Natural killer cell (primary cell): ENCODE measurements at regions not wholly inside any gene's neighbourhood (a gene's known extent, or its start where the extent isn't known, plus 50 kb on each side); places are given as distances from the start of the nearest gene placed in this dataset.
"Not testable (repeated sequence)": the region's sequence is repeated elsewhere in the genome, so short reads cannot be mapped to it uniquely, and the experiment has no call there.

Experiments
- ATAC-seq, 3 donors: fragments of 150-1000 bp in 2 of 3; fragments of 200-7000 bp in 1 of 3; cut with Tn5 transposase; 1 replicate in 1 of 3; 2 replicates in 2 of 3; pipeline ENCODE4 v1.10.0; 2021; ENCODE audit warnings: mild to moderate bottlenecking in 2 of 3, moderate library complexity in 2 of 3
- DNase-seq, 2 donors: peaks; one replicate each; pipeline versions ENCODE4 v3.0.0 to v3.0.0-alpha.2; 2013 to 2021; ENCODE audit warnings: mixed read lengths in 1 of 2
- H3K27ac ChIP-seq: one replicate; pipeline ENCODE4 v1.5.1; 2013; ENCODE audit warnings: mild to moderate bottlenecking, low read length
- H3K27me3 ChIP-seq: one replicate; pipeline ENCODE4 v1.6.1; 2013; ENCODE audit warnings: low read length; ENCODE audit not compliant: control insufficient read depth, insufficient read depth
- H3K36me3 ChIP-seq: one replicate; pipeline ENCODE4 v1.6.1; 2013; ENCODE audit warnings: low read length; ENCODE audit not compliant: control insufficient read depth, insufficient read depth
- H3K4me1 ChIP-seq: one replicate; pipeline ENCODE4 v1.6.1; 2013; ENCODE audit warnings: low read length; ENCODE audit not compliant: control insufficient read depth, insufficient read depth
- H3K4me3 ChIP-seq: one replicate; pipeline ENCODE4 v1.5.1; 2013; ENCODE audit warnings: low read length
- H3K9me3 ChIP-seq: one replicate; pipeline ENCODE4 v1.6.1; 2013; ENCODE audit warnings: low read length; ENCODE audit not compliant: control insufficient read depth, insufficient read depth
- H3K27ac Mint-ChIP-seq, 2 donors: one replicate each; pipeline ENCODE4 v1.8.0; 2022; ENCODE audit warnings: mild to moderate bottlenecking in 2 of 2, mixed read lengths in 2 of 2, moderate library complexity in 1 of 2
- H3K27me3 Mint-ChIP-seq, 2 donors: one replicate each; pipeline ENCODE4 v1.8.0; 2022; ENCODE audit warnings: low read depth in 2 of 2, mixed read lengths in 2 of 2
- H3K36me3 Mint-ChIP-seq: one replicate; pipeline ENCODE4 v1.8.0; 2022; ENCODE audit warnings: mixed read lengths
- H3K4me1 Mint-ChIP-seq, 2 donors: one replicate each; pipeline ENCODE4 v1.8.0; 2022; ENCODE audit warnings: mixed read lengths in 2 of 2
- H3K4me3 Mint-ChIP-seq: one replicate; pipeline ENCODE4 v1.8.0; 2022; ENCODE audit warnings: mild to moderate bottlenecking, moderate library complexity, mixed read lengths
- H3K9me3 Mint-ChIP-seq, 2 donors: one replicate each; pipeline ENCODE4 v1.8.0; 2022; ENCODE audit warnings: mixed read lengths in 2 of 2
- WGBS: methylation state at CpG from one replicate; pipeline ENCODE4 v1.1.7; 2013; ENCODE audit warnings: missing lambda C conversion rate; ENCODE audit not compliant: insufficient coverage; 5-methylcytosine and 5-hydroxymethylcytosine counted together
- intact Hi-C: fragments of 100-400 bp; cut with micrococcal nuclease; formaldehyde crosslinking; loops from one replicate; pipeline ENCODE4 v1.14.2; 2022
- TF ChIP-seq, protein P1 (sequence below): fragments of 200-600 bp; IDR thresholded peaks from one replicate; pipeline ENCODE4 v1.8.0; 2022; ENCODE audit warnings: antibody characterized with exemption

DNA sequence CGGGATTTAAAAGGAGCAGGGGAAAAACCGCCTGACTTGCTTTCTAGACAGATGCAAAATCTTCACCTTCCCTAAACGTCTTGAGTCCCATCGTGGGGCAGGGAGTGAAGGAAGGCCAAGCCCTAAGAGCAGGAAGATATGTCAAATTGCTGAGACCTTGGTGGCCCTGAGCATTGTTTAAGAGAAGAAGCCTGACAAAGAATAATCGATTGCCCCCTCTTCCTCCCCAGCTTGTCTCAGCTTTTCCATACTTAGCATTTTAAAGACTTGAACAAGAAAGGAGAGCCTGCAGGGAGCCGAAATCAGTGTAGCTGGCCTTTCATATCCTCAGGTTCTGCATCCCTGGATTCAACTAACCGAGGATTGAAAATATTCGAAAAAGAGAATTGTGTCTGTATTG is 157.6 kb upstream of the DLX2 start:
- H3K27ac Mint-ChIP-seq, result no peak overlapping the region
- no peak overlapping the region for H3K4me3 Mint-ChIP-seq
- no peaks in the 10 kb centered on the region for H3K4me1 Mint-ChIP-seq
- TF ChIP-seq, protein P1, sequence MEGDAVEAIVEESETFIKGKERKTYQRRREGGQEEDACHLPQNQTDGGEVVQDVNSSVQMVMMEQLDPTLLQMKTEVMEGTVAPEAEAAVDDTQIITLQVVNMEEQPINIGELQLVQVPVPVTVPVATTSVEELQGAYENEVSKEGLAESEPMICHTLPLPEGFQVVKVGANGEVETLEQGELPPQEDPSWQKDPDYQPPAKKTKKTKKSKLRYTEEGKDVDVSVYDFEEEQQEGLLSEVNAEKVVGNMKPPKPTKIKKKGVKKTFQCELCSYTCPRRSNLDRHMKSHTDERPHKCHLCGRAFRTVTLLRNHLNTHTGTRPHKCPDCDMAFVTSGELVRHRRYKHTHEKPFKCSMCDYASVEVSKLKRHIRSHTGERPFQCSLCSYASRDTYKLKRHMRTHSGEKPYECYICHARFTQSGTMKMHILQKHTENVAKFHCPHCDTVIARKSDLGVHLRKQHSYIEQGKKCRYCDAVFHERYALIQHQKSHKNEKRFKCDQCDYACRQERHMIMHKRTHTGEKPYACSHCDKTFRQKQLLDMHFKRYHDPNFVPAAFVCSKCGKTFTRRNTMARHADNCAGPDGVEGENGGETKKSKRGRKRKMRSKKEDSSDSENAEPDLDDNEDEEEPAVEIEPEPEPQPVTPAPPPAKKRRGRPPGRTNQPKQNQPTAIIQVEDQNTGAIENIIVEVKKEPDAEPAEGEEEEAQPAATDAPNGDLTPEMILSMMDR, result no peak
- Histone ChIP-seq H3K4me3 (no peak overlapping the region), H3K27me3 (no peaks in the 10 kb centered on the region), H3K9me3 (no peaks in the 10 kb centered on the region), H3K27ac (no peak overlapping the region), H3K36me3 (no peaks in the 10 kb centered on the region), H3K4me1 (no peaks in the 10 kb centered on the region)
- no peak for DNase-seq
- H3K36me3 Mint-ChIP-seq, result no peaks in the 10 kb centered on the region
- intact Hi-C loops, result no loop called here
- peaks cover 0 to 3% of the 10 kb centered on the region in 2 donors for H3K27me3 Mint-ChIP-seq
- H3K9me3 Mint-ChIP-seq, result no peaks in the 10 kb centered on the region
- 81% methylated on average over 6 of the region's 8 CpGs for WGBS
- ATAC-seq, result no peak

DNA sequence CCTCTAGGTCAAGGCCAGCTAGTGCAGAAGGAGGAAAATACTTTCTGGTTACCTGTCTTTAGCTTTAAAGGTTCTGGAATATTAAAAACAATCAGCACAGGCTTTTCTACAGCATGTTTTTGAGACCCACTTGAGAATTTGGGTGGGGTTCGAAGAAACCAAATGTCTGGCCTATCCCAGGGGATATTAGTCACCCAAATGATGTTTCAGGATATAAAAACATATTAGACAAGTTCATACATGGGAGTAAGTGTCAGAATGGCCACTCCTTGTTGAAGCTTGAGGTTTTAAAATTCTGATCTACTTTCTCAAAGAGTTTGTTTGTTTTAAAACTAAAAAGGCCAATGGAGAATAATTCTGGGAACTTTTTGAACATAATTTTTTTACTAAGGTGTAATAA is 158.6 kb upstream of the DLX2 start:
- no peaks in the 10 kb centered on the region for H3K4me1 Mint-ChIP-seq
- ATAC-seq, result no peak
- no peak overlapping the region for H3K27ac Mint-ChIP-seq
- Histone ChIP-seq H3K27ac (no peak overlapping the region), H3K9me3 (no peaks in the 10 kb centered on the region), H3K4me1 (no peaks in the 10 kb centered on the region), H3K4me3 (no peak overlapping the region), H3K27me3 (no peaks in the 10 kb centered on the region), H3K36me3 (no peaks in the 10 kb centered on the region)
- H3K4me3 Mint-ChIP-seq, result no peak overlapping the region
- no peaks in the 10 kb centered on the region for H3K9me3 Mint-ChIP-seq
- WGBS, result 100% methylated on average over 1 of the region's 1 CpG
- H3K27me3 Mint-ChIP-seq, result peaks cover 0 to 3% of the 10 kb centered on the region in 2 donors
- no peak for DNase-seq
- intact Hi-C loops, result no loop called here
- TF ChIP-seq, protein P1, result no peak
- no peaks in the 10 kb centered on the region for H3K36me3 Mint-ChIP-seq

DNA sequence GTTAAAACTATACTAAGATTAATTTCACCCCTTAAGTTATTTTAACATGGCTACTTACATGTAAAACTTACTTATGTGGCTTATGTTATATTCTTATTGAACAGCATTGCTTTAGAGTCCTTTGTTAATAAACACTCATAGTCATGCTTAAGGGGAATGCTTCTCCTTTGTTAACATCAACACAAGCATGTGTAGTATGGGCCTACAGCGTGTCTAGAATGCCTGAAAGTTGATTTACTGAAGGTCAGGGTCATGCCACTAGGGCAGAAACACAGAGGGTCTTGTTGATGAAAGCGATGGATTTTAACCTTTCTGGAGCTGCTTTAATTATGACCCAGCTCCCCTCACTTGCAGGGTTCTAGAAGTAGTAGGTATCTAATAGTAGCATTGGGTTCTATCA is 159.8 kb upstream of the DLX2 start:
- Histone ChIP-seq H3K27me3 (no peaks in the 10 kb centered on the region), H3K4me1 (no peaks in the 10 kb centered on the region), H3K4me3 (no peak overlapping the region), H3K27ac (no peak overlapping the region), H3K9me3 (no peaks in the 10 kb centered on the region), H3K36me3 (no peaks in the 10 kb centered on the region)
- H3K9me3 Mint-ChIP-seq, result no peaks in the 10 kb centered on the region
- peaks cover 0 to 3% of the 10 kb centered on the region in 2 donors for H3K27me3 Mint-ChIP-seq
- TF ChIP-seq, protein P1, result no peak
- H3K27ac Mint-ChIP-seq, result no peak overlapping the region
- intact Hi-C loops, result no loop called here
- H3K4me3 Mint-ChIP-seq, result no peak overlapping the region
- H3K4me1 Mint-ChIP-seq, result no peaks in the 10 kb centered on the region
- H3K36me3 Mint-ChIP-seq, result no peaks in the 10 kb centered on the region
- no peak for ATAC-seq
- DNase-seq, result no peak
- 88% methylated on average over 2 of the region's 2 CpGs for WGBS

DNA sequence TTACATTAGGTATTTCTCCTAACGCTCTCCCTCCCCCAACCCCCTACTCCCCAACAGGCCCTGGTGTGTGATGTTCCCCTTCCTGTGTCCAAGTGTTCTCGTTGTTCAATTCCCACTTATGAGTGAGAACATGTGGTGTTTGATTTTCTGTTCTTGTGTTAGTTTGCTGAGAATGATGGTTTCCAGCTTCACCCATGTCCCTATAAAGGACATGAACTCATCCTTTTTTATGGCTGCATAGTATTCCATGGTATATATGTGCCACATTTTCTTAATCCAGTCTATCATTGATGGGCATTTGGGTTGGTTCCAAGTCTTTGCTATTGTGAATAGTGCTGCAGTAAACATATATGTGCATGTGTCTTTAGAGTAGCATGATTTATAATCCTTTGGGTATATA is 162.1 kb upstream of the DLX2 start:
- H3K4me1 ChIP-seq, H3K36me3 ChIP-seq, ATAC-seq, H3K4me3 ChIP-seq, H3K9me3 ChIP-seq, DNase-seq, H3K27ac Mint-ChIP-seq, H3K4me3 Mint-ChIP-seq, H3K27me3 ChIP-seq, intact Hi-C loops, H3K27ac ChIP-seq, H3K4me1 Mint-ChIP-seq, H3K27me3 Mint-ChIP-seq, H3K9me3 Mint-ChIP-seq, H3K36me3 Mint-ChIP-seq: not testable (repeated sequence)
- WGBS, result 100% methylated on average over 1 of the region's 2 CpGs

DNA sequence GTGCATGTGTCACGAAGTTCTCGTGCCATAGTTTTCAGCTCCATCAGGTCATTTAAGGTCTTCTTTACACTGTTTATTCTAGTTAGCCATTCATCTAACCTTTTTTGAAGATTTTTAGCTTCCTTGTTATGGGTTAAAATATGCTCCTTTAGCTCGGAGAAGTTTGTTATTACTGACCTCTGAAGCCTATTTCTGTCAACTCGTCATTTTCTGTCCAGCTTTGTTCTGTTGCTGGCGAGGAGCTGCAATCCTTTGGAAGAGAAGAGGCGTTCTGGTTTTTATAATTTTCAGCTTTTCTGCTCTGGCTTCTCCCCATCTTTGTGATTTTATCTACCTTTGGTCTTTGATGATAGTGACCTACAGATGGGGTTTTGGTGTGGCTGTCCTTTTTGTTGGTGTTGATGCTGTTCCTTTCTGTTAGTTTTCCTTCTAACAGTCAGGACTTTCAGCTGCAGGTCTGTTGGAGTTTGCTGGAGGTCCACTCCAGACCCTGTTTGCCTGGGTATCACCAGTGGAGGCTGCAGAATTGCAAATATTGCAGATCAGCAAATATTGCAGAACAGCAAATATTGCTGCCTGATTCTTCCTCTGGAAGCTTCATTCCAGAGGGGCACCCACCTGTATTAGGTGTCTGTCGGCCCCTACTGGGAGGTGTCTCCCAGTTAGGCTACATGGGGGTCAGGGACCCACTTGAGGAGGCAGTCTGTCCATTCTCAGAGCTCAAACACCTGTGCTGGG is 157.7 kb upstream of the ITGA6 start:
- H3K4me3 Mint-ChIP-seq, H3K4me1 ChIP-seq, H3K9me3 Mint-ChIP-seq, H3K36me3 Mint-ChIP-seq, H3K27me3 ChIP-seq, H3K9me3 ChIP-seq, DNase-seq, H3K27ac ChIP-seq, H3K4me3 ChIP-seq, ATAC-seq, H3K27ac Mint-ChIP-seq, H3K36me3 ChIP-seq, H3K4me1 Mint-ChIP-seq, intact Hi-C loops, H3K27me3 Mint-ChIP-seq: not testable (repeated sequence)
- WGBS, result 93% methylated on average over 7 of the region's 7 CpGs
